ENCODE measurements at regions not wholly inside any gene's neighbourhood (a gene's known extent, or its start where the extent isn't known, plus 50 kb on each side); places are given as distances from the start of the nearest gene placed in this dataset.

DNA sequence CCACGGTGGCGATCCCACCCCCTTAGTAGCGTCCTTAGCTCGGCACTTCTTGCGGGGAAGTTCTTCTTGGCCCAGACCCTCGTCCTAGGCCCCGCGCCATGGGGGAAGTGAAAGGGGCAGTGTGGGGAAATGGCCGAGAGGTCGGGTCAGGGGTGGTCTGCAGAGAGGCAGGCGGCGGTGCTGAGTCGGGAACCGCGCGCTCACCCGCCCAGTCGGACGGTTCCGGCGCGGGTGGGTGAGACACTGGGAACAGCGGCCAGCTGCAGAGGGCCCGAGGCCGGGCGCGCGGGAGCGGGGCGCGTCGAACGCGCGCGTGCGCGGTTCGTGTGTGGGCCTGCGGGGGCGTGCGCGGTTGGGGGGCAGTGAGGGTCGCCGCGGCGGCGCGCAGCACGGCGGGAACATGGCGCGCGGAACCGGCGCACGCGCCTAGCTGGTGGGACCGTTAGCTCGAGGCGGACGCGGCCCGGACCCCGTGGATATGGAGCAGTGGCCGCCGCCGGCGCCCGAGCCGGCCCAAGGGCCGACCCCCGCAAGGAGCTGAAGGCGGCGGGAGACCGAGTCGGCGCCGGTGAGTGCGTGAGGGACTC is 246.9 kb downstream of the GOLGA6L6 start:
- TF ChIP-seq YY1 (IDR thresholded peaks at IDR 0.05; ENCODE audit: extremely low read depth, insufficient replicate concordance, low read depth, low read length) = no peak
- no peak for TF ChIP-seq EGR1 (IDR thresholded peaks at IDR 0.05; ENCODE audit: low read depth)
- no peak for TF ChIP-seq POLR2A (IDR thresholded peaks at IDR 0.05; ENCODE audit: borderline replicate concordance, extremely low read depth, insufficient read depth, insufficient read length)
- no peak for TF ChIP-seq POLR2AphosphoS5 (IDR thresholded peaks at IDR 0.05; ENCODE audit: low read depth, low read length)
- TF ChIP-seq SRF (IDR thresholded peaks at IDR 0.05; ENCODE audit: low read depth) = no peak
- TF ChIP-seq, protein P1, sequence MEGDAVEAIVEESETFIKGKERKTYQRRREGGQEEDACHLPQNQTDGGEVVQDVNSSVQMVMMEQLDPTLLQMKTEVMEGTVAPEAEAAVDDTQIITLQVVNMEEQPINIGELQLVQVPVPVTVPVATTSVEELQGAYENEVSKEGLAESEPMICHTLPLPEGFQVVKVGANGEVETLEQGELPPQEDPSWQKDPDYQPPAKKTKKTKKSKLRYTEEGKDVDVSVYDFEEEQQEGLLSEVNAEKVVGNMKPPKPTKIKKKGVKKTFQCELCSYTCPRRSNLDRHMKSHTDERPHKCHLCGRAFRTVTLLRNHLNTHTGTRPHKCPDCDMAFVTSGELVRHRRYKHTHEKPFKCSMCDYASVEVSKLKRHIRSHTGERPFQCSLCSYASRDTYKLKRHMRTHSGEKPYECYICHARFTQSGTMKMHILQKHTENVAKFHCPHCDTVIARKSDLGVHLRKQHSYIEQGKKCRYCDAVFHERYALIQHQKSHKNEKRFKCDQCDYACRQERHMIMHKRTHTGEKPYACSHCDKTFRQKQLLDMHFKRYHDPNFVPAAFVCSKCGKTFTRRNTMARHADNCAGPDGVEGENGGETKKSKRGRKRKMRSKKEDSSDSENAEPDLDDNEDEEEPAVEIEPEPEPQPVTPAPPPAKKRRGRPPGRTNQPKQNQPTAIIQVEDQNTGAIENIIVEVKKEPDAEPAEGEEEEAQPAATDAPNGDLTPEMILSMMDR (IDR thresholded peaks at IDR 0.05 in 2 of 3, conservative IDR thresholded peaks at IDR 0.05 in 1 of 3; ENCODE audit: borderline replicate concordance in 1 of 3, insufficient read depth in 1 of 3, low read depth in 2 of 3, low read length in 2 of 3) = no peak
- TF ChIP-seq, protein P2, sequence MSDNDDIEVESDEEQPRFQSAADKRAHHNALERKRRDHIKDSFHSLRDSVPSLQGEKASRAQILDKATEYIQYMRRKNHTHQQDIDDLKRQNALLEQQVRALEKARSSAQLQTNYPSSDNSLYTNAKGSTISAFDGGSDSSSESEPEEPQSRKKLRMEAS (IDR thresholded peaks at IDR 0.05) = no peak
- TF ChIP-seq REST (IDR thresholded peaks at IDR 0.05; ENCODE audit: low read depth) = no peak
- no peak for TF ChIP-seq EZH2 (IDR thresholded peaks at IDR 0.05)
- no peak for TF ChIP-seq ZNF274 (IDR thresholded peaks at IDR 0.05; ENCODE audit: low read depth, low read length)
- no peak for TF ChIP-seq RAD21 (IDR thresholded peaks at IDR 0.05; ENCODE audit: low read depth)
- no peak for TF ChIP-seq SP1 (IDR thresholded peaks at IDR 0.05; ENCODE audit: low read depth)

All from HCT116 (cell line).